ENCODE measurements at regions not wholly inside any gene's neighbourhood (a gene's known extent, or its start where the extent isn't known, plus 50 kb on each side); places are given as distances from the start of the nearest gene placed in this dataset.

DNA sequence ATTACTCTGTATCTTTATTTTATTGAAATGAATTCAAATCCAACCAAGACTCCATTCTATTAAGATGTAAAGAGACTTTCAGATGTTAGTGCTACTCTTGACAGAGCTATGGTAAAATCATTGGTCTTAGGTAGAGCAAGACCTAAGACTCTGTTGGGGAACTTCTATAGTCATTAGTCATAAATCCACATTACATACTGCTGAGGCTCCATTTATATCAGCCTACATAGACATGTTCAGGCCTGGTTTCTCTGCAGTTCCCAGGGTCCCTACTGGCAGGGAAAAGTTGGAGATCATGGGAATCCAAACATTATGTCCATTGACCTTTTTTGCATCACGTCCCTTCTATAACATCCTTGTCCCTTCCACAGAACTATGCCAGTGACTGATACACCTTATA lies 580.4 kb upstream of the ZEB2 start:
- Histone ChIP-seq H3K36me3 (ENCODE audit: insufficient read depth) (no peaks in the 10 kb centered on the region), H3K4me1 (ENCODE audit: insufficient read depth) (no peaks in the 10 kb centered on the region), H3K4me3 (no peak overlapping the region), H3K79me2 (replicated peaks; ENCODE audit: insufficient read depth) (no peaks in the 10 kb centered on the region), H3K27me3 (ENCODE audit: insufficient read depth) (no peaks in the 10 kb centered on the region), H3F3A (replicated peaks; ENCODE audit: low read depth) (no peaks in the 10 kb centered on the region), H3K4me2 (no peak overlapping the region), H4K20me1 (replicated peaks; ENCODE audit: insufficient read depth) (no peaks in the 10 kb centered on the region), H3K9me2 (ENCODE audit: insufficient read depth) (peaks cover 8% of the 10 kb centered on the region; the same call in 1 of the 2 replicates), H3K27ac (ENCODE audit: low read depth) (no peak overlapping the region), H2AFZ (no peak overlapping the region)
- Mint-ChIP-seq H3K27me3 (ENCODE audit: insufficient read depth, low read depth, poor library complexity) (no peaks in the 10 kb centered on the region), H3K27ac (no peak overlapping the region), H3K4me3 (no peak overlapping the region), H3K36me3 (ENCODE audit: low read depth) (no peaks in the 10 kb centered on the region), H3K9me3 (no peaks in the 10 kb centered on the region), H3K4me1 (peaks cover 9% of the 10 kb centered on the region)
- TF ChIP-seq, protein P1, sequence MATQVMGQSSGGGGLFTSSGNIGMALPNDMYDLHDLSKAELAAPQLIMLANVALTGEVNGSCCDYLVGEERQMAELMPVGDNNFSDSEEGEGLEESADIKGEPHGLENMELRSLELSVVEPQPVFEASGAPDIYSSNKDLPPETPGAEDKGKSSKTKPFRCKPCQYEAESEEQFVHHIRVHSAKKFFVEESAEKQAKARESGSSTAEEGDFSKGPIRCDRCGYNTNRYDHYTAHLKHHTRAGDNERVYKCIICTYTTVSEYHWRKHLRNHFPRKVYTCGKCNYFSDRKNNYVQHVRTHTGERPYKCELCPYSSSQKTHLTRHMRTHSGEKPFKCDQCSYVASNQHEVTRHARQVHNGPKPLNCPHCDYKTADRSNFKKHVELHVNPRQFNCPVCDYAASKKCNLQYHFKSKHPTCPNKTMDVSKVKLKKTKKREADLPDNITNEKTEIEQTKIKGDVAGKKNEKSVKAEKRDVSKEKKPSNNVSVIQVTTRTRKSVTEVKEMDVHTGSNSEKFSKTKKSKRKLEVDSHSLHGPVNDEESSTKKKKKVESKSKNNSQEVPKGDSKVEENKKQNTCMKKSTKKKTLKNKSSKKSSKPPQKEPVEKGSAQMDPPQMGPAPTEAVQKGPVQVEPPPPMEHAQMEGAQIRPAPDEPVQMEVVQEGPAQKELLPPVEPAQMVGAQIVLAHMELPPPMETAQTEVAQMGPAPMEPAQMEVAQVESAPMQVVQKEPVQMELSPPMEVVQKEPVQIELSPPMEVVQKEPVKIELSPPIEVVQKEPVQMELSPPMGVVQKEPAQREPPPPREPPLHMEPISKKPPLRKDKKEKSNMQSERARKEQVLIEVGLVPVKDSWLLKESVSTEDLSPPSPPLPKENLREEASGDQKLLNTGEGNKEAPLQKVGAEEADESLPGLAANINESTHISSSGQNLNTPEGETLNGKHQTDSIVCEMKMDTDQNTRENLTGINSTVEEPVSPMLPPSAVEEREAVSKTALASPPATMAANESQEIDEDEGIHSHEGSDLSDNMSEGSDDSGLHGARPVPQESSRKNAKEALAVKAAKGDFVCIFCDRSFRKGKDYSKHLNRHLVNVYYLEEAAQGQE (IDR thresholded peaks at IDR 0.05; ENCODE audit: unreplicated experiment) = no peak
- TF ChIP-seq NANOG (IDR thresholded peaks at IDR 0.05; ENCODE audit: borderline replicate concordance) = no peak
- TF ChIP-seq, protein P2, sequence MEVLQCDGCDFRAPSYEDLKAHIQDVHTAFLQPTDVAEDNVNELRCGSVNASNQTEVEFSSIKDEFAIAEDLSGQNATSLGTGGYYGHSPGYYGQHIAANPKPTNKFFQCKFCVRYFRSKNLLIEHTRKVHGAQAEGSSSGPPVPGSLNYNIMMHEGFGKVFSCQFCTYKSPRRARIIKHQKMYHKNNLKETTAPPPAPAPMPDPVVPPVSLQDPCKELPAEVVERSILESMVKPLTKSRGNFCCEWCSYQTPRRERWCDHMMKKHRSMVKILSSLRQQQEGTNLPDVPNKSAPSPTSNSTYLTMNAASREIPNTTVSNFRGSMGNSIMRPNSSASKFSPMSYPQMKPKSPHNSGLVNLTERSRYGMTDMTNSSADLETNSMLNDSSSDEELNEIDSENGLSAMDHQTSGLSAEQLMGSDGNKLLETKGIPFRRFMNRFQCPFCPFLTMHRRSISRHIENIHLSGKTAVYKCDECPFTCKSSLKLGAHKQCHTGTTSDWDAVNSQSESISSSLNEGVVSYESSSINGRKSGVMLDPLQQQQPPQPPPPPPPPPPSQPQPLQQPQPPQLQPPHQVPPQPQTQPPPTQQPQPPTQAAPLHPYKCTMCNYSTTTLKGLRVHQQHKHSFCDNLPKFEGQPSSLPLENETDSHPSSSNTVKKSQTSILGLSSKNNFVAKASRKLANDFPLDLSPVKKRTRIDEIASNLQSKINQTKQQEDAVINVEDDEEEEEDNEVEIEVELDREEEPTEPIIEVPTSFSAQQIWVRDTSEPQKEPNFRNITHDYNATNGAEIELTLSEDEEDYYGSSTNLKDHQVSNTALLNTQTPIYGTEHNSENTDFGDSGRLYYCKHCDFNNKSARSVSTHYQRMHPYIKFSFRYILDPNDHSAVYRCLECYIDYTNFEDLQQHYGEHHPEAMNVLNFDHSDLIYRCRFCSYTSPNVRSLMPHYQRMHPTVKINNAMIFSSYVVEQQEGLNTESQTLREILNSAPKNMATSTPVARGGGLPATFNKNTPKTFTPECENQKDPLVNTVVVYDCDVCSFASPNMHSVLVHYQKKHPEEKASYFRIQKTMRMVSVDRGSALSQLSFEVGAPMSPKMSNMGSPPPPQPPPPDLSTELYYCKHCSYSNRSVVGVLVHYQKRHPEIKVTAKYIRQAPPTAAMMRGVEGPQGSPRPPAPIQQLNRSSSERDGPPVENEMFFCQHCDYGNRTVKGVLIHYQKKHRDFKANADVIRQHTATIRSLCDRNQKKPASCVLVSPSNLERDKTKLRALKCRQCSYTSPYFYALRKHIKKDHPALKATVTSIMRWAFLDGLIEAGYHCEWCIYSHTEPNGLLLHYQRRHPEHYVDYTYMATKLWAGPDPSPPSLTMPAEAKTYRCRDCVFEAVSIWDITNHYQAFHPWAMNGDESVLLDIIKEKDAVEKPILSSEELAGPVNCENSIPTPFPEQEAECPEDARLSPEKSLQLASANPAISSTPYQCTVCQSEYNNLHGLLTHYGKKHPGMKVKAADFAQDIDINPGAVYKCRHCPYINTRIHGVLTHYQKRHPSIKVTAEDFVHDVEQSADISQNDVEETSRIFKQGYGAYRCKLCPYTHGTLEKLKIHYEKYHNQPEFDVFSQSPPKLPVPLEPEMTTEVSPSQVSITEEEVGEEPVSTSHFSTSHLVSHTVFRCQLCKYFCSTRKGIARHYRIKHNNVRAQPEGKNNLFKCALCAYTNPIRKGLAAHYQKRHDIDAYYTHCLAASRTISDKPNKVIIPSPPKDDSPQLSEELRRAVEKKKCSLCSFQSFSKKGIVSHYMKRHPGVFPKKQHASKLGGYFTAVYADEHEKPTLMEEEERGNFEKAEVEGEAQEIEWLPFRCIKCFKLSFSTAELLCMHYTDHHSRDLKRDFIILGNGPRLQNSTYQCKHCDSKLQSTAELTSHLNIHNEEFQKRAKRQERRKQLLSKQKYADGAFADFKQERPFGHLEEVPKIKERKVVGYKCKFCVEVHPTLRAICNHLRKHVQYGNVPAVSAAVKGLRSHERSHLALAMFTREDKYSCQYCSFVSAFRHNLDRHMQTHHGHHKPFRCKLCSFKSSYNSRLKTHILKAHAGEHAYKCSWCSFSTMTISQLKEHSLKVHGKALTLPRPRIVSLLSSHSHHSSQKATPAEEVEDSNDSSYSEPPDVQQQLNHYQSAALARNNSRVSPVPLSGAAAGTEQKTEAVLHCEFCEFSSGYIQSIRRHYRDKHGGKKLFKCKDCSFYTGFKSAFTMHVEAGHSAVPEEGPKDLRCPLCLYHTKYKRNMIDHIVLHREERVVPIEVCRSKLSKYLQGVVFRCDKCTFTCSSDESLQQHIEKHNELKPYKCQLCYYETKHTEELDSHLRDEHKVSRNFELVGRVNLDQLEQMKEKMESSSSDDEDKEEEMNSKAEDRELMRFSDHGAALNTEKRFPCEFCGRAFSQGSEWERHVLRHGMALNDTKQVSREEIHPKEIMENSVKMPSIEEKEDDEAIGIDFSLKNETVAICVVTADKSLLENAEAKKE (CRISPR knock-in tag; IDR thresholded peaks at IDR 0.05) = no peak
- no peak for TF ChIP-seq EZH2 (IDR thresholded peaks at IDR 0.05; ENCODE audit: low read depth, unreplicated experiment)
- no peak for DNase-seq (ENCODE audit: low spot score)
- no peak for ATAC-seq

All from GM23338 (cell line).